ENCODE measurements at regions not wholly inside any gene's neighbourhood (a gene's known extent, or its start where the extent isn't known, plus 50 kb on each side); places are given as distances from the start of the nearest gene placed in this dataset.

- no peaks in the 10 kb centered on the region for H3K27me3 ChIP-seq (ENCODE audit: insufficient read depth, low read depth)
- no peak overlapping the region for H3K27ac ChIP-seq
- H3K79me2 ChIP-seq (ENCODE audit: insufficient read depth, low read depth): no peaks in the 10 kb centered on the region
Measured at GRCh38 chr13:104854698-104855097, 1680.8 kb downstream of the EFNB2 start.

DNA sequence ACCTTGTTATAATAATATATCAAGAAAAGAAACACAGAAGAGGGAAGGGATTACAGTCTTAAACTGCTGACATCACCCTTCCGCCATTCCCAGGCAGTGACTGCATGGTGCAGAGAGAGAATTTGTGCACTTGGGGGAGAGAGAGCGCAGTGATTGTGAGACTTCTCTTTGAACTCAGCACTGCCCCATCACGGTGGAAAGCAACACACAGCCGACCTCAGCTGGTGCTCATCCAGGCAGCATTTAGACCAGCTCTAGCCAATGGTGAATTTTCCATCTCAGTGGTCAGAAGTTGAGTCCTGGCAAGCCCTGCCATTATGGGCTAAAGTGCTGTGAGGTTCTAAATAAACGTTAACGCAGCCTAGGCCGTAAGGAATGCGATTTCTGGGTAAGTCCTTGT is 1681.5 kb downstream of the EFNB2 start:
- Histone ChIP-seq H3K36me3 (ENCODE audit: insufficient read depth) (no peaks in the 10 kb centered on the region), H4K20me1 (ENCODE audit: insufficient read depth) (no peaks in the 10 kb centered on the region), H2AFZ (ENCODE audit: low read depth) (no peak overlapping the region), H3K4me3 (IDR thresholded peaks at IDR 0.05; ENCODE audit: insufficient read depth, low read depth, low read length) (no peak overlapping the region), H3K79me2 (ENCODE audit: insufficient read depth, low read depth) (no peaks in the 10 kb centered on the region), H3K27ac (no peak overlapping the region), H3K9ac (no peak overlapping the region), H3K27me3 (ENCODE audit: insufficient read depth, low read depth) (no peaks in the 10 kb centered on the region), H3K4me1 (ENCODE audit: low read depth, poor library complexity, severe bottlenecking) (no peaks in the 10 kb centered on the region), H3K4me2 (no peak overlapping the region)
- no peak for TF ChIP-seq CTCF (conservative IDR thresholded peaks at IDR 0.05; ENCODE audit: low read depth, low read length)

More at GRCh38 chr13:104854698-104855097, 1680.8 kb downstream of the EFNB2 start:
- TF ChIP-seq CTCF (conservative IDR thresholded peaks at IDR 0.05; ENCODE audit: low read depth, low read length): no peak
- no peak overlapping the region for H3K9ac ChIP-seq
- H3K36me3 ChIP-seq (ENCODE audit: insufficient read depth): no peaks in the 10 kb centered on the region
- H2AFZ ChIP-seq (ENCODE audit: low read depth): no peak overlapping the region
- no peak overlapping the region for H3K4me3 ChIP-seq (IDR thresholded peaks at IDR 0.05; ENCODE audit: insufficient read depth, low read depth, low read length)
- H4K20me1 ChIP-seq (ENCODE audit: insufficient read depth): no peaks in the 10 kb centered on the region
- H3K4me2 ChIP-seq: no peak overlapping the region
- no peaks in the 10 kb centered on the region for H3K4me1 ChIP-seq (ENCODE audit: low read depth, poor library complexity, severe bottlenecking)

DNA sequence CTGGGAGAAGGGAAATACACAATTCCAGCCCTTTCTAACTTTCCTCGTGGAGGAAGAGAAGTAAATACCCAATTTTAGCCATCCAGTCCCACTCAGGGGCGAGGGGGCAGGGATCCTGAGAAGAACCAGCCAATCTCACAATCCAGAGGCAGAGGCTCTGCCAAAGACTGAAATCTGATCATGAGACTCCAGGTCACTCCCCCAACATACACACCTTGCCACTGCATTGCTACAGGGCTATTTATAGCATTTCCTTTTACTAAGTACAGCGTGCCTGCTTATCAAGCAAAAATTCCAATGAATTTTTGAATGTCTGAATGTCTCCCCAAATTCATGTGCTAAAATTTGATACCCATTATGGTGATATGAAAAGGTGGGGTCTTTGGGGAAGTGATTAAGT is 1687.5 kb downstream of the EFNB2 start:
- H3K79me2 ChIP-seq (ENCODE audit: insufficient read depth, low read depth): no peaks in the 10 kb centered on the region
- H3K36me3 ChIP-seq (ENCODE audit: insufficient read depth): no peaks in the 10 kb centered on the region
- no peak for TF ChIP-seq CTCF (conservative IDR thresholded peaks at IDR 0.05; ENCODE audit: low read depth, low read length)
- no peaks in the 10 kb centered on the region for H3K4me1 ChIP-seq (ENCODE audit: low read depth, poor library complexity, severe bottlenecking)
- no peak overlapping the region for H3K4me2 ChIP-seq
- H4K20me1 ChIP-seq (ENCODE audit: insufficient read depth): no peaks in the 10 kb centered on the region
- H3K27me3 ChIP-seq (ENCODE audit: insufficient read depth, low read depth): no peaks in the 10 kb centered on the region
- no peak overlapping the region for H3K9ac ChIP-seq
- H3K4me3 ChIP-seq (IDR thresholded peaks at IDR 0.05; ENCODE audit: insufficient read depth, low read depth, low read length): no peak overlapping the region
- no peak overlapping the region for H3K27ac ChIP-seq
- H2AFZ ChIP-seq (ENCODE audit: low read depth): no peak overlapping the region

DNA sequence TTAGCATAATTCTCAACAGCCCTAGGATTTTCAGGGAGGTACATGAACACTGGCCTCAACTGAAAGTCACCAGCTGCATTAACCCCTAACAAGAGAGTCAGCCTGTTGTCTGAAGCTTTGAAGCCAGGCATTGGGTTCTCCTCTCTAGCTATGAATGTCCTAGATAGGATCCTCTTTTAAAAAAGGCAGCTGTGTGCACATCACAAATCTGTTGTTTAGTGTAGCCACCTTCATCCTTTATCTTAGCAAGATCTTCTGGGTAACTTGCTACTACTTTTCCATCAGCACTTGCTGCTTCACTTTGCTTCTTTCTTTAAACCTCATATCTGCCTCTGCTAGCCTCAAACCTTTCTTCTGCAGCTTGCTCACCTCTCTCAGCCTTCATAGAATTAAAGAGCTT is 1692.1 kb downstream of the EFNB2 start:
- H3K27me3 ChIP-seq (ENCODE audit: insufficient read depth, low read depth): no peaks in the 10 kb centered on the region
- H4K20me1 ChIP-seq (ENCODE audit: insufficient read depth): no peaks in the 10 kb centered on the region
- H3K27ac ChIP-seq: no peak overlapping the region
- H3K4me3 ChIP-seq (IDR thresholded peaks at IDR 0.05; ENCODE audit: insufficient read depth, low read depth, low read length): no peak overlapping the region
- H2AFZ ChIP-seq (ENCODE audit: low read depth): no peak overlapping the region
- H3K36me3 ChIP-seq (ENCODE audit: insufficient read depth): no peaks in the 10 kb centered on the region
- H3K4me2 ChIP-seq: no peak overlapping the region
- no peak for TF ChIP-seq CTCF (conservative IDR thresholded peaks at IDR 0.05; ENCODE audit: low read depth, low read length)
- no peaks in the 10 kb centered on the region for H3K79me2 ChIP-seq (ENCODE audit: insufficient read depth, low read depth)
- no peak overlapping the region for H3K9ac ChIP-seq
- no peaks in the 10 kb centered on the region for H3K4me1 ChIP-seq (ENCODE audit: low read depth, poor library complexity, severe bottlenecking)

All from KMS-11 (cell line).